Fibroblast of upper back skin (primary cell): ENCODE measurements at regions not wholly inside any gene's neighbourhood (a gene's known extent, or its start where the extent isn't known, plus 50 kb on each side); places are given as distances from the start of the nearest gene placed in this dataset.

Experiments
- DNase-seq: peaks from one replicate; pipeline ENCODE4 v3.0.0-alpha.2; 2013

DNA sequence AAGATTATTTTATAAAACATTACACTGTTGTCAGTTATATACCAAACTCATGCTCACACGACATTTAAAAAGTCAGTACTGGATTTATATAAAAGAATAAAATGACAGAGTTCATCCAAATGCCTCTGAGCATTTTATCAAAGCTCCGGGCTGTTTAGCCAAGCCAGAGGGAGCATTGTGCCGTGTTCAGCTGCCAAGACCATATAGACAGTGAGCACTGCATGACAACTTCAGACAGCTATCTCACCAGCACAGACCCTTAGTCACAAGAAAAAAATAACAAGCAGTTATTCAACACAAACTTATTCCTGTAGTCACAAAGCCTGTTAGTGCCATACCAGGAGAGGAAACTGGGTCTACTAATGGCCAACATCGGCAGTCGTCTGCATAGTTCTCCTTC, 88.0 kb upstream of the PBX1 start:
- DNase-seq: no peak

DNA sequence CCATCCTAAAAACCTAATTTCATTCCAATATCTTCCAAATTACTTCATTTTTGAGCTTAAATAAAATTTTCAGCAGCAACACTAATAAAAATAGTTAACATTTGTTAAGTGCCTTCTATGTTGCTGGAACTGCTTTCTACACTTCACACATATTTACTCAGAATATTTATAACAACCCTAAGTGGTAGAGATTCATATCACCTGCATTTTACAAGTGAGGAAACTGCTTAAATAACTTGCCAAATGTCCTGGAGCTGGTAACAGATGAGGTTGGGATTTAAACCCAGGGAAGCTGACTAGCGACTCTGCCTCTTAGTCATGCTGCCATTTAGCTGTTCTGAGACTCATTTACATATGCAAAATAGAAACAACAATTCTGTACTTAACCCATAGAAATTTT, 86.1 kb upstream of the PBX1 start:
- DNase-seq: no peak

DNA sequence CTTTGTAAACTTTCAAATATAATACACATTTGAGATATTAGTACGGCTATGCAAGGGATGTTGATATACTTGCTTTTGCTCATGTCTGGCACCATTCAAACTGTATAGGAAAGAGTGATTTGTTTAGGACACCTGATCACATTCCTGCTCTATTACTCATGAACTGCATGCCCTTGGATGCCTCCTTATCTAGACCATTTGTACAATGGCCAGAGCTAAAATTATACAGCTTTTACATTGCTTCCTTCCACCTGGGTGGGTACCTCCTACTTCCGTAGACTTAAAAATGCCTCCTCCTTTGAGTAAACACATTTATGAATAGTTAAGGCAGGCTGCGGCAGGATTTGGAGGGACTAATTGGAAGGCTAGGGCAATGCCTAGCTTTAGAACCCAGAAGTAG, 85.4 kb upstream of the PBX1 start:
- DNase-seq: no peak

DNA sequence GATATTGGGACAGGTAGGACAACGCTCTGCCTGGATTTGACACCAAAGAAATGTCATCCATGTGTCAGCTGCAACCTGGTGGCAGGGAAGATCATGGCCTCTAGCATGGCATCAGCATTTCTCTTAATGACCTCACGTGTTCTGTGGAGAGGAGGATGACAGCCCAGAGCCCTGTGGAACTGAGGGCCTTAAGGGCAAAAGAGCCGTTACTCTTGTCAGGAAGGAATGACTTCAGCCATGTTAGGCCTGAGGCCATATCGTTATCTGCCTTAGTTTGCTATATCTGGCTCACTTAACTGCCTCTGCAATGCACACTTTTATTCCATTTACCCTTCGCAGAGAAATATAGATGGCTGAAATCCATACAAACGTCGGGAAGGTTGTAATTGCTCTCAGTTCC, 83.2 kb upstream of the PBX1 start:
- DNase-seq: no peak

DNA sequence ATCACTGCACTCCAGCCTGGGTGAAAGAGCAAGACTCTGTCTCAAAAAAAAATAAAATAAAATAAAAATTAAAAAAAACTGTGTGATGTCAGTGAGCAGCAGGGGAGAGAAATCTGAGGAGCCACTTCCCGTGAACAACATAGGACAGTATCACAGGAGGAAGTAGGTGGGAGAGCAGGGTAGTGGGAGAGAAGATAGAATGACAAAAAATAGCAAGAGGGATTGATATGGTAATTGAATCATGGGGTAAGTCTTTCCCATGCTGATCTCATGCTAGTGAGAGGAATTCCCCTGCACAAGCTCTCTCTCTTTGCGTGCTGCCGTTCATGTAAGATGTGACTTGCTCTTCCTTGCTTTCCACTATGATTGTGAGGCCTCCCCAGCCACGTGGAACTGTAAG, 81.6 kb upstream of the PBX1 start:
- no peak for DNase-seq

DNA sequence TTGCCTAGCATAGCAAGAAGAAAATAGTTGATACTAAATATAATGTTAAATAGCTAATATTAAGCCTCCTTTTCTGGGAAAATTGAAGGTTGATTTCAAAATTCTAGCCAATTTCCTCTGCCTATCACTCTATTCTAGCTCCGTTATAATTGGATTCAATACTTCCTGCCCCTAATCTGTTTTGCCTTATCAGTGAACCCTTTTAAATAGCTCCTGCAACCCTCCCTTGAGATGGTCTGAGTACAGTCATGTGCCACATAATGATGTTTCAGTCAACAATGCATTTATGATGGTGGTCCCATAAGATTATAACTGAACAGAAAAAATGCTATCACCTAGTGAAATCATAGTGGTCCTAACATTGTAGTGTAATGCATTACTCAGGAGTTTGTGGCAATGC, 79.7 kb upstream of the PBX1 start:
- DNase-seq: no peak

DNA sequence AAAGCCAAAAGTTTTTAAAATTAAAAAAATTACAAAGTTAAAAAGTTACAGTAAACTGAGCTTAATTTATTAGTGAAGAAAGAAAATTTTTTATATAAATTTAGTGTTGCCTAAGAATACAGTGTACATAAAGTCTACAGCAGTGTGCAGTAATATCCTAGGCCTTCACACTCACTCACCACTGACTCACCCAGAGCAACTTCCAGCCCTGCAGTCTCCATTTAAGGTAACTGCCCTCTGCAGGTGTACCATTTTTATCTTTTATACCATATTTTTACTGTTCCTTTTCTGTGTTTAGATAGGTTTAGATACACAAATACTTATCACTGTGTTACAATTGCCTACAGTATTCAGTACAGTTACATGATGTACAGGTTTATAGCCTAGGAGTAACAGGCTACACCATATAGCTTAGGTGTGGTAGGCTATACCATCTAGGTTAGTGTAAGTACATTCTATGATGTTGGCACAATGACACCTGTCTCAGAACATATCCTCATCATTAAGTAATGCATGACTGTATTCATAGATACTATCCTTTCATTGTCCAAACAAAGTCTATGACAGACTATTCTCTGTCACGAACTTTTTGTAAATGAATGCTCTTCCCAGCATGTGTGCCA, 78.6 kb upstream of the PBX1 start:
- no peak for DNase-seq

DNA sequence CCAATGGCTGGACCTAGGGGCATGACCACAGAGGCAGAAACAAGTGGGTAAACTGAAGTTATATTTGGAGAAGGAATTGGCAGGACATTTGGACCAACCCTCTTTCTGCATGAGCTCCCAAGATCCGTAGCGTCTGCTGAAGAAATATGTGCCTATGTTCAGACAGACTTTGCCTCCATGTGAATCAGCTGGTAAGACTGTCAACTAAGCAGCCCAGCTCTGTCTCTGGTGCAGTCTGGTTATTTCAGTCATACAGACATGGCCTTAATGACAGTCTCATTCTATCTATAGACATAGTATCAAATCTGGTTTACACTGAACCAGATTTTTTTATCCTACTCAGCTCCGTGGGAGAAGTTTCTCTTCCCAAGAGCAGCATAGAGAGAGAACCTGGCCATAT, 63.1 kb upstream of the PBX1 start:
- DNase-seq: no peak

DNA sequence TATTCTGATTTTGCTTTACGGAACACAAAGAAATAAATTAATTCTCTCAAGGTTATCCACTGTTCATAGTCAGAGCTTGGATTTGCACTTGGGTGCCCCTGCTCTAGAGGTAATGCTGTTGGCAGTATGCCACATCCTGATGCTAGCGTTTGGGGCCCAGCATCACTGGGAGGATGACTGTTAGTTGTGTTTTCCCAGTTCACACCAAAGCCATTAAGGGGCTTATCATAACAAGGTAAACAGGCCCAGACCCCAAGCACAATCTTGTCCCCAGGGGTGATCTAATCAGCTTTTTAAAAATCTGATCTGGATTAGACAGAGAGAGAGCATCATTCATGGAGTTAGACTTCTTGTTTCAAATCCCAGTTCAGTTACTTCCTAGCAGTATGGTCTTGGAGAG, 60.2 kb upstream of the PBX1 start:
- no peak for DNase-seq

DNA sequence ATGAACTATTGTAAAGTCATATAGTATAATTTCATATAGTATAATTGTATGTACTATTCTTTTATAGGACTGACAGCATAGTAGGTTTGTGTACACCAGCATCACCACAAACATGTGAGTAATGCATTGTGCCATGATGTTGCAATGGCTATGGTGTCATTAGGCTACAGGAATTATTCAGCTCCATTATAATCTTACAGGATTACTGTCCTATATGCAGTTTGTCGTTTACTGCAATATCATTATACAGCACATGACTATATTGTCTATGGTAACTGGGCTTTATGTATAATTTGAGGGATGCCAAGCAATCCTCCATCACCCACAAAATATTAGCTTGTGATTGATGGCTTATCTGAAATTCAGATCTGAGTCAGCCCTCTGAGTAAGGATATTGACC, 54.2 kb upstream of the PBX1 start:
- DNase-seq: no peak
